A549 (cell line): ENCODE measurements at regions not wholly inside any gene's neighbourhood (a gene's known extent, or its start where the extent isn't known, plus 50 kb on each side); places are given as distances from the start of the nearest gene placed in this dataset.

Experiments used
- ATAC-seq, 2 experiments: fragments of 200-7000 bp in 1 of 2; fragments of >200 bp in 1 of 2; cut with Nextera tagmentation in 1 of 2; cut with Tn5 transposase in 1 of 2; 3 replicates each; pipeline versions ENCODE4 v1.8.0 to v1.9.1; 2018 to 2020; ENCODE audit warnings: mild to moderate bottlenecking in 1 of 2, moderate library complexity in 1 of 2
- CTCF ChIA-PET: fragments of 300-600 bp; sonication (Branson Sonifier 250); formaldehyde crosslinking; extraction: SDS; loops from one replicate; lab custom pipeline; 2021; ENCODE audit warnings: antibody characterized with exemption, inconsistent platforms; lab: Yijun Ruan, JAX
- POLR2A ChIA-PET: fragments of 350-600 bp; formaldehyde crosslinking; extraction: SDS; loops from one replicate; lab custom pipeline; 2021; ENCODE audit warnings: antibody characterized with exemption, inconsistent platforms; lab: Yijun Ruan, JAX
- DNase-seq, 2 experiments: peaks; one replicate each; pipeline versions ENCODE4 v3.0.0 to v3.0.0-alpha.2; 2011 to 2016; ENCODE audit warnings: low read depth in 1 of 2, low spot score in 1 of 2
- FAIRE-seq: peaks from 2 replicates; lab custom pipeline; 2011; peaks lifted over from hg19 to GRCh38; lab: Jason Lieb, UNC
- H3K27ac ChIP-seq, 2 experiments: fragments of >200 bp; sonication (Bioruptor Twin); formaldehyde crosslinking; 3 replicates each; pipeline ENCODE4 v1.5.1; 2016 to 2017
- H3K4me1 ChIP-seq: fragments of >200 bp; sonication (Bioruptor Twin); formaldehyde crosslinking; 3 replicates; pipeline ENCODE4 v1.6.1; 2016
- H3K4me2 ChIP-seq: fragments of >200 bp; sonication (Bioruptor Twin); formaldehyde crosslinking; 3 replicates; pipeline ENCODE4 v1.6.1; 2016
- H3K4me3 ChIP-seq: fragments of >200 bp; sonication (Bioruptor Twin); formaldehyde crosslinking; 3 replicates; pipeline ENCODE4 v1.5.1; 2016
- H3K9me3 ChIP-seq: fragments of >200 bp; sonication (Bioruptor Twin); formaldehyde crosslinking; 3 replicates; pipeline ENCODE4 v1.6.1; 2016
- BCL3 ChIP-seq: fragments of >200 bp; sonication (Bioruptor Twin); formaldehyde crosslinking; IDR thresholded peaks from 3 replicates; pipeline ENCODE4 v1.6.1; 2016
- CBX2 ChIP-seq: fragments of 200-600 bp; sonication (generic); IDR thresholded peaks from 2 replicates; pipeline ENCODE4 v1.6.1; 2016; ENCODE audit warnings: low read depth, mild to moderate bottlenecking, borderline replicate concordance
- CBX8 ChIP-seq: fragments of 200-600 bp; sonication (generic); IDR thresholded peaks from 2 replicates; pipeline ENCODE4 v1.6.1; 2016
- CEBPB ChIP-seq, 2 experiments: fragments of >200 bp in 1 of 2; sonication (Bioruptor Twin) in 1 of 2; formaldehyde crosslinking in 1 of 2; IDR thresholded peaks; 2 replicates each; pipeline ENCODE4 v1.6.1; 2012 to 2016
- CHD4 ChIP-seq: fragments of 200-600 bp; sonication (generic); IDR thresholded peaks from 2 replicates; pipeline ENCODE4 v1.6.1; 2016; ENCODE audit warnings: antibody characterized with exemption, mild to moderate bottlenecking, borderline replicate concordance
- E2F6 ChIP-seq: IDR thresholded peaks from 2 replicates; pipeline ENCODE4 v1.6.1; 2012; ENCODE audit warnings: low read depth, borderline replicate concordance
- EHF ChIP-seq: fragments of 250-450 bp; sonication (Bioruptor Pico); IDR thresholded peaks from 2 replicates; pipeline ENCODE4 v1.5.0; 2020; ENCODE audit warnings: mild to moderate bottlenecking
- ELK1 ChIP-seq: fragments of 150-350 bp; IDR thresholded peaks from 2 replicates; pipeline ENCODE4 v1.6.1; 2014; ENCODE audit warnings: low read depth, mild to moderate bottlenecking, low read length
- FOSB ChIP-seq: fragments of 250-450 bp; sonication (Bioruptor Pico); IDR thresholded peaks from 2 replicates; pipeline ENCODE4 v1.5.0; 2020; ENCODE audit warnings: mild to moderate bottlenecking, moderate library complexity
- FOXS1 ChIP-seq: fragments of 250-450 bp; sonication (Bioruptor Pico); IDR thresholded peaks from 2 replicates; pipeline ENCODE4 v1.5.0; 2020; ENCODE audit warnings: mild to moderate bottlenecking, moderate library complexity
- HES2 ChIP-seq: fragments of >200 bp; sonication (Bioruptor Twin); formaldehyde crosslinking; IDR thresholded peaks from 2 replicates; pipeline ENCODE4 v1.6.1; 2016
- HOXA7 ChIP-seq: fragments of 250-450 bp; sonication (Bioruptor Pico); IDR thresholded peaks from 2 replicates; pipeline ENCODE4 v1.5.0; 2020; ENCODE audit warnings: mild to moderate bottlenecking, moderate library complexity
- JUN ChIP-seq, 2 experiments: fragments of >200 bp; sonication (Bioruptor Twin); formaldehyde crosslinking; IDR thresholded peaks; 2 replicates in 1 of 2; 3 replicates in 1 of 2; pipeline ENCODE4 v1.6.1; 2016 to 2017
- KDM5A ChIP-seq: fragments of 200-600 bp; sonication (generic); IDR thresholded peaks from 2 replicates; pipeline ENCODE4 v1.6.1; 2016; ENCODE audit warnings: antibody characterized with exemption, mild to moderate bottlenecking
- MAFK ChIP-seq: fragments of 450-650 bp; IDR thresholded peaks from 2 replicates; pipeline ENCODE4 v1.6.1; 2014; ENCODE audit not compliant: partially characterized antibody
- MAX ChIP-seq: IDR thresholded peaks from 2 replicates; pipeline ENCODE4 v1.6.1; 2012
- NFE2L2 ChIP-seq: fragments of 150-350 bp; conservative IDR thresholded peaks from 2 replicates; pipeline ENCODE4 v1.6.1; 2014; ENCODE audit warnings: low read length
- NPAS2 ChIP-seq: fragments of 250-450 bp; sonication (Bioruptor Pico); IDR thresholded peaks from 2 replicates; pipeline ENCODE4 v1.8.0; 2022; ENCODE audit warnings: mild to moderate bottlenecking, moderate library complexity, borderline replicate concordance
- PHF8 ChIP-seq: fragments of 200-600 bp; sonication (generic); IDR thresholded peaks from 2 replicates; pipeline ENCODE4 v1.6.1; 2016; ENCODE audit warnings: low read depth, mild to moderate bottlenecking, antibody characterized with exemption, moderate library complexity, borderline replicate concordance
- POLR2A ChIP-seq: IDR thresholded peaks from 2 replicates; pipeline ENCODE4 v1.6.1; 2012; ENCODE audit warnings: mild to moderate bottlenecking, low read length
- RCOR1 ChIP-seq: fragments of 150-350 bp; IDR thresholded peaks from 2 replicates; pipeline ENCODE4 v1.6.1; 2014; ENCODE audit warnings: antibody characterized with exemption, low read length, low read depth
- RFX5 ChIP-seq: fragments of 450-650 bp; IDR thresholded peaks from 2 replicates; pipeline ENCODE4 v1.7.1; 2014; ENCODE audit warnings: antibody characterized with exemption, mild to moderate bottlenecking, moderate library complexity
- RNF2 ChIP-seq: fragments of 200-600 bp; sonication (generic); IDR thresholded peaks from 2 replicates; pipeline ENCODE4 v1.6.1; 2016; ENCODE audit warnings: low read depth, mild to moderate bottlenecking, antibody characterized with exemption, moderate library complexity, borderline replicate concordance
- SMC3 ChIP-seq: fragments of >200 bp; sonication (Bioruptor Twin); formaldehyde crosslinking; IDR thresholded peaks from 3 replicates; pipeline ENCODE4 v1.6.1; 2018; ENCODE audit warnings: inconsistent platforms
- TFCP2L1 ChIP-seq: fragments of 250-450 bp; sonication (Bioruptor Pico); IDR thresholded peaks from 2 replicates; pipeline ENCODE4 v1.5.0; 2021; ENCODE audit warnings: mild to moderate bottlenecking
- TP53 ChIP-seq: fragments of 250-450 bp; sonication (Bioruptor Pico); IDR thresholded peaks from 2 replicates; pipeline ENCODE4 v1.5.0; 2021; ENCODE audit warnings: mild to moderate bottlenecking, moderate library complexity
- USF2 ChIP-seq: fragments of 450-650 bp; IDR thresholded peaks from 2 replicates; pipeline ENCODE4 v1.6.1; 2014; ENCODE audit warnings: antibody characterized with exemption
- WGBS: methylation state at CpG from one replicate; pipeline ENCODE4 v1.1.6; 2017; ENCODE audit errors: missing lambda C conversion rate; 5-methylcytosine and 5-hydroxymethylcytosine counted together

GRCh38 chr14:56975521-56975920 lies 165.2 kb upstream of the OTX2 start:
- H3K4me1 ChIP-seq = no peaks in the 10 kb centered on the region
- no peak overlapping the region for H3K4me2 ChIP-seq
- no peak for TF ChIP-seq MAX
- TF ChIP-seq HES2 = no peak
- no peak for TF ChIP-seq CBX2
- no peak for TF ChIP-seq BCL3
- TF ChIP-seq FOXS1 (CRISPR knock-in tag) = no peak
- no peak for TF ChIP-seq E2F6
- TF ChIP-seq NPAS2 (CRISPR knock-in tag) = no peak
- TF ChIP-seq RNF2 = no peak
- TF ChIP-seq USF2 = no peak
- TF ChIP-seq HOXA7 (CRISPR knock-in tag) = no peak
- no peak for TF ChIP-seq TP53 (CRISPR knock-in tag)
- TF ChIP-seq PHF8 = no peak
- POLR2A ChIA-PET = no interaction called here
- ATAC-seq (no peak), DNase-seq (no peak), FAIRE-seq (no peak)
- CTCF ChIA-PET = no interaction called here
- no peak overlapping the region for H3K4me3 ChIP-seq
- H3K9me3 ChIP-seq = no peaks in the 10 kb centered on the region; the same call in 2 of the 3 replicates
- WGBS = 57% methylated on average over 4 of the region's 4 CpGs
- H3K27ac ChIP-seq = no peak overlapping the region

GRCh38 chr14:56972948-56973347 lies 162.7 kb upstream of the OTX2 start:
- CTCF ChIA-PET = no interaction called here
- ATAC-seq (no peak), FAIRE-seq (no peak), DNase-seq (no peak)
- H3K4me3 ChIP-seq = no peak overlapping the region
- POLR2A ChIA-PET = no interaction called here
- no peaks in the 10 kb centered on the region for H3K9me3 ChIP-seq
- TF ChIP-seq USF2 = no peak
- TF ChIP-seq KDM5A = no peak
- TF ChIP-seq MAFK = no peak
- no peak for TF ChIP-seq CHD4
- TF ChIP-seq CEBPB (IDR thresholded peaks at IDR 0.05) = no peak
- TF ChIP-seq ELK1 = no peak
- no peak for TF ChIP-seq SMC3
- TF ChIP-seq TFCP2L1 = no peak
- TF ChIP-seq TP53 (CRISPR knock-in tag) = no peak
- no peak for TF ChIP-seq JUN (IDR thresholded peaks at IDR 0.05)
- no peak for TF ChIP-seq CBX8
- TF ChIP-seq RFX5 = no peak
- TF ChIP-seq EHF (CRISPR knock-in tag) = no peak
- no peak for TF ChIP-seq FOSB (CRISPR knock-in tag)
- no peak for TF ChIP-seq MAX
- no peak for TF ChIP-seq PHF8
- no peak for TF ChIP-seq RCOR1
- no peak for TF ChIP-seq NFE2L2
- no peak for TF ChIP-seq POLR2A
- TF ChIP-seq NPAS2 (CRISPR knock-in tag) = no peak
- no peaks in the 10 kb centered on the region for H3K4me1 ChIP-seq
- no peak overlapping the region for H3K27ac ChIP-seq
- H3K4me2 ChIP-seq = no peak overlapping the region
